Body of pancreas (tissue), 4 donors: ENCODE measurements at regions not wholly inside any gene's neighbourhood (a gene's known extent, or its start where the extent isn't known, plus 50 kb on each side); places are given as distances from the start of the nearest gene placed in this dataset.

Experiments
- POLR2A ChIP-seq, 3 donors: fragments of 450-650 bp; IDR thresholded peaks; one replicate each; pipeline ENCODE4 v1.6.1; 2016; ENCODE audit warnings: antibody characterized with exemption in 3 of 3, mild to moderate bottlenecking in 2 of 3
- TF ChIP-seq, protein P1 (sequence below), 7 experiments: fragments of 450-650 bp in 4 of 7; fragments of 200-600 bp in 3 of 7; sonication (generic) in 3 of 7; IDR thresholded peaks; one replicate each; pipeline ENCODE4 v1.5.1; 2016 to 2019; ENCODE audit warnings: antibody characterized with exemption in 7 of 7

DNA sequence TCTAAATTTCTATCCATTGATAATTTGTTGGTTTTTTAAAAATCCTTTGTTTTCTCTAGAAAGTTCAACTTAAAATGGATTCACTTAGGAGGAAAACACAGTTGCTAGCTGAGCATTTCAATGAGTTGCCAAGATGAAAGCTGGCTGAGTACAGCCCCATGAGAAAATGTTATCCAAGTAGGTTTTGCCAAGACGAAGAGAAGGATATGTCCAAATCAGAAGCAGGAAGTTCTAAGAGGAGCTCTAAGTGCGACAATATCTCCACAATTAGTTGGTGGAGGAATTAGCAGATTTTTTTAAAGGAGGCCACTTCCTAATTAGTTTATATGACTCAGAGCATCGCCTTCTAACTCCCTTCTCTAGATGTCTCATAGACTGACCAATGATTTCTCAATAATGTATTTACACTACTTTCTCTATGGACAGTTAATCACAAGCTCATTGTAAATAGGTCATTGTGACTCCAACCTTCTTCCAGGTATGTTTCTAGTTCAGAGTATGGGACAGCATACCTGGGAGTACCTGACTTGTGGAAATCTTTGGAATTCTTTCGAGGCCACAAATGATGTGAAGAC is 873.3 kb upstream of the SOX9 start:
- TF ChIP-seq, protein P1, sequence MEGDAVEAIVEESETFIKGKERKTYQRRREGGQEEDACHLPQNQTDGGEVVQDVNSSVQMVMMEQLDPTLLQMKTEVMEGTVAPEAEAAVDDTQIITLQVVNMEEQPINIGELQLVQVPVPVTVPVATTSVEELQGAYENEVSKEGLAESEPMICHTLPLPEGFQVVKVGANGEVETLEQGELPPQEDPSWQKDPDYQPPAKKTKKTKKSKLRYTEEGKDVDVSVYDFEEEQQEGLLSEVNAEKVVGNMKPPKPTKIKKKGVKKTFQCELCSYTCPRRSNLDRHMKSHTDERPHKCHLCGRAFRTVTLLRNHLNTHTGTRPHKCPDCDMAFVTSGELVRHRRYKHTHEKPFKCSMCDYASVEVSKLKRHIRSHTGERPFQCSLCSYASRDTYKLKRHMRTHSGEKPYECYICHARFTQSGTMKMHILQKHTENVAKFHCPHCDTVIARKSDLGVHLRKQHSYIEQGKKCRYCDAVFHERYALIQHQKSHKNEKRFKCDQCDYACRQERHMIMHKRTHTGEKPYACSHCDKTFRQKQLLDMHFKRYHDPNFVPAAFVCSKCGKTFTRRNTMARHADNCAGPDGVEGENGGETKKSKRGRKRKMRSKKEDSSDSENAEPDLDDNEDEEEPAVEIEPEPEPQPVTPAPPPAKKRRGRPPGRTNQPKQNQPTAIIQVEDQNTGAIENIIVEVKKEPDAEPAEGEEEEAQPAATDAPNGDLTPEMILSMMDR (IDR thresholded peaks at IDR 0.05) = no peak
- no peak for TF ChIP-seq POLR2A (IDR thresholded peaks at IDR 0.05)
